IPS-NIHi7 (cell line): ENCODE measurements at regions not wholly inside any gene's neighbourhood (a gene's known extent, or its start where the extent isn't known, plus 50 kb on each side); places are given as distances from the start of the nearest gene placed in this dataset.

Experiments
- DNase-seq: peaks from one replicate; pipeline ENCODE4 v3.0.0; 2012; ENCODE audit warnings: mixed read lengths; ENCODE audit errors: extremely low spot score

- no peak for DNase-seq
Observed at GRCh38 chr5:103428411-103428871, 134.1 kb downstream of the NUDT12 start.

- DNase-seq = no peak
Observed at GRCh38 chr5:103427326-103427725, 135.3 kb downstream of the NUDT12 start.

GRCh38 chr5:103425686-103426454 is 136.7 kb downstream of the NUDT12 start:
- no peak for DNase-seq

GRCh38 chr5:103424453-103425205 is 138.0 kb downstream of the NUDT12 start:
- no peak for DNase-seq

- no peak for DNase-seq
Observed at GRCh38 chr5:103424026-103424425, 138.6 kb downstream of the NUDT12 start.

GRCh38 chr5:103422756-103423155 is 139.8 kb downstream of the NUDT12 start:
- DNase-seq = no peak

GRCh38 chr5:103414604-103415003 is 148.0 kb downstream of the NUDT12 start:
- DNase-seq = no peak

- DNase-seq = no peak
Observed at GRCh38 chr5:103411711-103412110, 150.9 kb downstream of the NUDT12 start.

- no peak for DNase-seq
Observed at GRCh38 chr5:103410172-103410571, 151.6 kb downstream of the MACIR start.

GRCh38 chr5:103409013-103409670 is 150.6 kb downstream of the MACIR start:
- DNase-seq = no peak

- DNase-seq = no peak
Observed at GRCh38 chr5:103408408-103408807, 149.8 kb downstream of the MACIR start.

- no peak for DNase-seq
Observed at GRCh38 chr5:103407402-103407801, 148.8 kb downstream of the MACIR start.

GRCh38 chr5:103404483-103404882 is 145.9 kb downstream of the MACIR start:
- DNase-seq = no peak

GRCh38 chr5:103402851-103403250 is 144.3 kb downstream of the MACIR start:
- DNase-seq = no peak

- no peak for DNase-seq
Observed at GRCh38 chr5:103397739-103398581, 139.4 kb downstream of the MACIR start.

GRCh38 chr5:103394676-103395075 is 136.1 kb downstream of the MACIR start:
- no peak for DNase-seq

GRCh38 chr5:103393101-103393754 is 134.7 kb downstream of the MACIR start:
- DNase-seq = peak; percentile 64

GRCh38 chr5:103391659-103392058 is 133.1 kb downstream of the MACIR start:
- no peak for DNase-seq

GRCh38 chr5:103389846-103390245 is 131.3 kb downstream of the MACIR start:
- no peak for DNase-seq

GRCh38 chr5:103389357-103389756 is 130.8 kb downstream of the MACIR start:
- no peak for DNase-seq

GRCh38 chr5:103385722-103386121 is 127.2 kb downstream of the MACIR start:
- DNase-seq = no peak
